ENCODE measurements at regions not wholly inside any gene's neighbourhood (a gene's known extent, or its start where the extent isn't known, plus 50 kb on each side); places are given as distances from the start of the nearest gene placed in this dataset.

GRCh38 chr20:16672299-16672698 is 57.5 kb upstream of the SNRPB2 start:
- Mint-ChIP-seq H3K9me3 (peaks cover 11 to 30% (median 21%) of the 10 kb centered on the region in 7 donors), H3K4me3 (no peak overlapping the region), H3K27me3 (ENCODE audit: low read depth in 3 of 3) (peaks cover 0 to 5% (median 2%) of the 10 kb centered on the region in 3 donors), H3K4me1 (no peaks in the 10 kb centered on the region), H3K36me3 (no peaks in the 10 kb centered on the region), H3K27ac (no peak overlapping the region)
- Histone ChIP-seq H3K4me3 (replicated peaks in 1 of 3; ENCODE audit: low read depth in 2 of 3, low read length in 3 of 3) (no peak overlapping the region), H3K4me2 (replicated peaks; ENCODE audit: extremely low read depth, low read length, poor library complexity, severe bottlenecking) (no peak overlapping the region), H3K79me2 (ENCODE audit: insufficient read depth, low read length) (no peaks in the 10 kb centered on the region), H3K4me1 (ENCODE audit: control insufficient read depth in 1 of 2, insufficient read depth in 2 of 2, low read length in 2 of 2) (no peaks in the 10 kb centered on the region), H4K20me1 (ENCODE audit: insufficient read depth, low read length) (no peaks in the 10 kb centered on the region), H3K27me3 (ENCODE audit: control insufficient read depth in 2 of 2, insufficient read depth in 2 of 2, low read length in 2 of 2) (no peaks in the 10 kb centered on the region), H3K9me3 (replicated peaks in 1 of 2; ENCODE audit: control insufficient read depth in 1 of 2, insufficient read depth in 1 of 2, low read length in 2 of 2) (peaks cover 10 to 24% of the 10 kb centered on the region in 2 donors), H3K9ac (ENCODE audit: insufficient read depth, low read length, poor library complexity, severe bottlenecking) (no peak overlapping the region), H3K36me3 (replicated peaks in 1 of 2; ENCODE audit: control insufficient read depth in 1 of 2, insufficient read depth in 2 of 2, low read length in 2 of 2) (no peaks in the 10 kb centered on the region), H3K27ac (ENCODE audit: low read depth in 1 of 2, low read length in 2 of 2) (no peak overlapping the region), H2AFZ (ENCODE audit: insufficient read depth, low read depth, low read length, poor library complexity, severe bottlenecking) (no peak overlapping the region)
- no CpG with 5 or more reads among the region's 4 CpGs for WGBS (ENCODE audit: insufficient coverage)
- DNase-seq = no peak
- no peak for TF ChIP-seq CTCF (IDR thresholded peaks at IDR 0.05)
- intact Hi-C loops (cut with micrococcal nuclease) = no loop called here

DNA sequence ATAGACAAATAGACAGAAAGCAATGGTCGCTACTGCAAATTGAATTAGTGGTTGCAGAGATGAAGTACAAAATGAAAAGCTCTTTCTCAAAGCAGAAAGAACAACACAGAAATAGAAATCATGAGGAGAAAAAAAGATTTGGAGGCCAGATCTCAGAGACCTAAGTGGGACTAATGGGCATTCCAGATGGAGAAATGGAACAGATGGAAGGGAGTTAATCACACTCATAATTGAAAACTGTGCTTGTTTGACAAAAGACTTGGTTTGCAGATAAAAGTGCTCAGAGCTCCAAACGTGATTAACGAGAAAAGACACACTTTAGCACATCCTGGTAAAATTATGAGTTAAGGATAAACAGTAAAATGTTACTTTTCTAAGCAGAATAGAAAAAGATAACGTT is 58.1 kb upstream of the SNRPB2 start:
- H3K36me3 Mint-ChIP-seq = no peaks in the 10 kb centered on the region

More for the DNA sequence above, 58.1 kb upstream of the SNRPB2 start:
- no peak overlapping the region for H3K27ac Mint-ChIP-seq
- TF ChIP-seq CTCF (IDR thresholded peaks at IDR 0.05) = no peak
- Histone ChIP-seq H3K27me3 (ENCODE audit: control insufficient read depth in 2 of 2, insufficient read depth in 2 of 2, low read length in 2 of 2) (no peaks in the 10 kb centered on the region), H3K27ac (ENCODE audit: low read depth in 1 of 2, low read length in 2 of 2) (no peak overlapping the region), H3K9me3 (replicated peaks in 1 of 2; ENCODE audit: control insufficient read depth in 1 of 2, insufficient read depth in 1 of 2, low read length in 2 of 2) (peaks cover 10 to 29% of the 10 kb centered on the region in 2 donors), H3K4me2 (replicated peaks; ENCODE audit: extremely low read depth, low read length, poor library complexity, severe bottlenecking) (no peak overlapping the region), H4K20me1 (ENCODE audit: insufficient read depth, low read length) (no peaks in the 10 kb centered on the region), H3K36me3 (replicated peaks in 1 of 2; ENCODE audit: control insufficient read depth in 1 of 2, insufficient read depth in 2 of 2, low read length in 2 of 2) (no peaks in the 10 kb centered on the region), H3K4me3 (replicated peaks in 1 of 3; ENCODE audit: low read depth in 2 of 3, low read length in 3 of 3) (no peak overlapping the region), H2AFZ (ENCODE audit: insufficient read depth, low read depth, low read length, poor library complexity, severe bottlenecking) (no peak overlapping the region), H3K9ac (ENCODE audit: insufficient read depth, low read length, poor library complexity, severe bottlenecking) (no peak overlapping the region), H3K79me2 (ENCODE audit: insufficient read depth, low read length) (no peaks in the 10 kb centered on the region), H3K4me1 (ENCODE audit: control insufficient read depth in 1 of 2, insufficient read depth in 2 of 2, low read length in 2 of 2) (no peaks in the 10 kb centered on the region)
- H3K9me3 Mint-ChIP-seq = peaks cover 11 to 34% (median 22%) of the 10 kb centered on the region in 7 donors
- H3K27me3 Mint-ChIP-seq (ENCODE audit: low read depth in 3 of 3) = peaks cover 0 to 5% (median 2%) of the 10 kb centered on the region in 3 donors
- whole genome bisulfite sequencing (ENCODE audit: insufficient coverage) = no CpG with 5 or more reads among the region's 4 CpGs
- intact Hi-C loops (cut with micrococcal nuclease) = no loop called here
- DNase-seq = no peak
- H3K4me3 Mint-ChIP-seq = no peak overlapping the region
- H3K4me1 Mint-ChIP-seq = no peaks in the 10 kb centered on the region
